K562 (cell line): ENCODE measurements at regions not wholly inside any gene's neighbourhood (a gene's known extent, or its start where the extent isn't known, plus 50 kb on each side); places are given as distances from the start of the nearest gene placed in this dataset.

Experiments used
- ARHGAP35 ChIP-seq: fragments of 450-650 bp; IDR thresholded peaks from 2 replicates; pipeline ENCODE4 v1.6.1; 2018; ENCODE audit not compliant: partially characterized antibody
- CREM ChIP-seq: IDR thresholded peaks from 2 replicates; pipeline ENCODE4 v1.6.1; 2014; ENCODE audit warnings: antibody characterized with exemption, low read depth
- FIP1L1 ChIP-seq: fragments of 200-400 bp; formaldehyde crosslinking; IDR thresholded peaks from 2 replicates; pipeline ENCODE4 v1.6.1; 2018; ENCODE audit warnings: mild to moderate bottlenecking, low read depth, low read length; ENCODE audit not compliant: poor library complexity, severe bottlenecking
- FOXM1 ChIP-seq, 2 experiments: fragments of 450-650 bp in 1 of 2; sonication (generic) in 1 of 2; formaldehyde crosslinking in 1 of 2; IDR thresholded peaks; 2 replicates each; pipeline versions ENCODE4 v1.6.1 to v1.9.0; 2017 to 2022; ENCODE audit warnings: low read depth in 2 of 2, mild to moderate bottlenecking in 2 of 2, missing genetic modification reagents in 1 of 2, moderate library complexity in 1 of 2
- HDGF ChIP-seq: fragments of 450-650 bp; IDR thresholded peaks from 2 replicates; pipeline ENCODE4 v1.6.1; 2016
- HINFP ChIP-seq: fragments of 450-650 bp; conservative IDR thresholded peaks from 2 replicates; pipeline ENCODE4 v1.6.1; 2016; ENCODE audit warnings: missing genetic modification characterization, low read depth, mild to moderate bottlenecking, control low read depth, missing compliant biosample characterization
- ID3 ChIP-seq, 2 experiments: fragments of 250-450 bp in 1 of 2; fragments of 450-650 bp in 1 of 2; sonication (Bioruptor Pico) in 1 of 2; IDR thresholded peaks; 2 replicates each; pipeline versions ENCODE4 v1.6.1 to v1.8.0; 2016 to 2021; ENCODE audit warnings: mild to moderate bottlenecking in 2 of 2, moderate library complexity in 2 of 2, missing compliant biosample characterization in 1 of 2, missing genetic modification characterization in 1 of 2
- MAZ ChIP-seq, 2 experiments: fragments of 450-650 bp in 1 of 2; sonication (generic) in 1 of 2; formaldehyde crosslinking; IDR thresholded peaks in 1 of 2; conservative IDR thresholded peaks in 1 of 2; 2 replicates each; pipeline versions ENCODE4 v1.4.0 to v1.5.0; 2020; ENCODE audit warnings: mild to moderate bottlenecking in 1 of 2, missing genetic modification reagents in 1 of 2
- SRF ChIP-seq, 2 experiments: fragments of 250-450, 450-650 bp in 1 of 2; sonication (Bioruptor Pico) in 1 of 2; sonication (generic) in 1 of 2; formaldehyde crosslinking; IDR thresholded peaks; 2 replicates each; pipeline versions ENCODE4 v1.5.0 to v1.5.1; 2020 to 2022; ENCODE audit warnings: mild to moderate bottlenecking in 1 of 2, missing genetic modification reagents in 1 of 2
- ZBTB7A ChIP-seq: IDR thresholded peaks from 2 replicates; pipeline ENCODE4 v1.6.1; 2011; ENCODE audit warnings: low read depth, mild to moderate bottlenecking, low read length, moderate library complexity, borderline replicate concordance; ENCODE audit not compliant: control insufficient read depth
- ZFX ChIP-seq: sonication (generic); formaldehyde crosslinking; IDR thresholded peaks from 2 replicates; pipeline ENCODE4 v1.8.0; 2022; ENCODE audit warnings: mild to moderate bottlenecking, missing genetic modification reagents, moderate library complexity
- ZNF699 ChIP-seq: fragments of 250-450 bp; sonication (Bioruptor Pico); IDR thresholded peaks from 2 replicates; pipeline ENCODE4 v1.8.0; 2021; ENCODE audit warnings: mild to moderate bottlenecking, moderate library complexity; ENCODE audit not compliant: insufficient replicate concordance
- TF ChIP-seq, protein P1 (sequence below), 2 experiments: fragments of 450-650 bp; IDR thresholded peaks; 2 replicates each; pipeline ENCODE4 v1.6.1; 2016; ENCODE audit warnings: mild to moderate bottlenecking in 2 of 2, borderline replicate concordance in 1 of 2, low read depth in 1 of 2, moderate library complexity in 1 of 2
- TF ChIP-seq, protein P2 (sequence below): fragments of 250-450 bp; sonication (Bioruptor Pico); IDR thresholded peaks from 2 replicates; pipeline ENCODE4 v1.8.0; 2022; ENCODE audit warnings: inconsistent platforms, mild to moderate bottlenecking, moderate library complexity, borderline replicate concordance

- no peak for TF ChIP-seq HINFP (tag)
- TF ChIP-seq, protein P1, sequence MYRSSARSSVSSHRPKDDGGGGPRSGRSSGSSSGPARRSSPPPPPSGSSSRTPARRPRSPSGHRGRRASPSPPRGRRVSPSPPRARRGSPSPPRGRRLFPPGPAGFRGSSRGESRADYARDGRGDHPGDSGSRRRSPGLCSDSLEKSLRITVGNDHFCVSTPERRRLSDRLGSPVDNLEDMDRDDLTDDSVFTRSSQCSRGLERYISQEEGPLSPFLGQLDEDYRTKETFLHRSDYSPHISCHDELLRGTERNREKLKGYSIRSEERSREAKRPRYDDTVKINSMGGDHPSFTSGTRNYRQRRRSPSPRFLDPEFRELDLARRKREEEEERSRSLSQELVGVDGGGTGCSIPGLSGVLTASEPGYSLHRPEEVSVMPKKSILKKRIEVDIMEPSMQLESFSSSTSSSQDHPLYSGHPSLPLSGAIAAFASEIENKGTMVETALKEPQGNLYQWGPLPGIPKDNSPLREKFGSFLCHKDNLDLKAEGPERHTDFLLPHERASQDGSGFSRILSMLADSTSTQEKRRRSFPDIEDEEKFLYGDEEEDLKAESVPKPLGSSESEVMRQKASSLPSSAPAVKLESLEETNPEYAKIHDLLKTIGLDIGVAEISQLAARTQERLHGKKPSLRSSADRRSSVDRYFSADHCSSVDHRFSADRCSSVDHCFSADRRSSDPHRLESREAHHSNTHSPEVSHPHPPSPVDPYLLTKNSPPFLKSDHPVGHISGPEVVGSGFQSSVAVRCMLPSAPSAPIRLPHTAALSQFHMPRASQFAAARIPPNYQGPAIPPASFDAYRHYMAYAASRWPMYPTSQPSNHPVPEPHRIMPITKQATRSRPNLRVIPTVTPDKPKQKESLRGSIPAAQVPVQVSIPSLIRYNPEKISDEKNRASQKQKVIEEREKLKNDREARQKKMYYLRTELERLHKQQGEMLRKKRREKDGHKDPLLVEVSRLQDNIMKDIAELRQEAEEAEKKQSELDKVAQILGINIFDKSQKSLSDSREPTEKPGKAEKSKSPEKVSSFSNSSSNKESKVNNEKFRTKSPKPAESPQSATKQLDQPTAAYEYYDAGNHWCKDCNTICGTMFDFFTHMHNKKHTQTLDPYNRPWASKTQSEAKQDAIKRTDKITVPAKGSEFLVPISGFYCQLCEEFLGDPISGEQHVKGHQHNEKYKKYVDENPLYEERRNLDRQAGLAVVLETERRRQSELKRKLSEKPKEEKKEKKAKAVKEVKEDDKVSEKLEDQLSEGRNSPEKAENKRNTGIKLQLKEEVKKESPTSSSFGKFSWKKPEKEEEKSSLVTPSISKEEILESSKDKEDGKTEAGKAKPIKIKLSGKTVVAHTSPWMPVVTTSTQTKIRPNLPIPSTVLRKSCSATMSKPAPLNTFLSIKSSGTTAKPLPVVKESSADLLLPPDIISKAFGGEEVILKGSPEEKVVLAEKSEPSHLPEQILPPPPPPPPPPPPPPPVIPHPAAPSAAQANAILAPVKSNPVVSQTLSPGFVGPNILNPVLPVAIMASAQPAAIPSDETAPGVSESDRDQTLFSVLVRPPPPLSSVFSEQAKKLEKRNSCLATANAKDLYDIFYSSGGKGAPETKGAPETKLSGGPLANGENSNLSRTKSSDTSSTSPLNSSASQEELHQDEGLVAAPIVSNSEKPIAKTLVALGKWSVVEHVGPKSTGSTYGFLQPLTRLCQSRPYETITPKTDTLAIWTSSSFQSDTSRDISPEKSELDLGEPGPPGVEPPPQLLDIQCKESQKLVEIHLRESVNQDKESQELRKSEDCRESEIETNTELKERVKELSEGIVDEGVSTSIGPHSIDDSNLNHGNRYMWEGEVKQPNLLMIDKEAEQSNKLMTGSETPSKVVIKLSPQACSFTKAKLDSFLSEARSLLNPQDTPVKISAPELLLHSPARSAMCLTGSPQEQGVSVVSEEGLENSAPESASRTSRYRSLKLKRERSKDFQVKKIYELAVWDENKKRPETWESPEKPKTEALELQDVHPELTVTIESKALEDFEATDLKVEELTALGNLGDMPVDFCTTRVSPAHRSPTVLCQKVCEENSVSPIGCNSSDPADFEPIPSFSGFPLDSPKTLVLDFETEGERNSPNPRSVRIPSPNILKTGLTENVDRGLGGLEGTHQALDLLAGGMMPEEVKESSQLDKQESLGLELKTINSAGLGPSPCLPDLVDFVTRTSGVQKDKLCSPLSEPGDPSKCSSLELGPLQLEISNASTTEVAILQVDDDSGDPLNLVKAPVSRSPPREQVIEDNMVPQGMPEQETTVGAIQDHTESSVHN (IDR thresholded peaks at IDR 0.05; ENCODE audit: borderline replicate concordance in 1 of 2, low read depth in 1 of 2), result no peak
- no peak for TF ChIP-seq FIP1L1
- TF ChIP-seq SRF (CRISPR knock-in tag; IDR thresholded peaks at IDR 0.05), result no peak
- no peak for TF ChIP-seq ZFX (CRISPR knock-in tag)
- TF ChIP-seq MAZ (CRISPR knock-in tag; conservative IDR thresholded peaks at IDR 0.05 in 1 of 2, IDR thresholded peaks at IDR 0.05 in 1 of 2), result no peak
- TF ChIP-seq HDGF, result no peak
- TF ChIP-seq ZNF699 (CRISPR knock-in tag), result no peak
- TF ChIP-seq ZBTB7A, result no peak
- TF ChIP-seq ARHGAP35, result no peak
- no peak for TF ChIP-seq FOXM1 (IDR thresholded peaks at IDR 0.05; ENCODE audit: low read depth)
- no peak for TF ChIP-seq FOXM1 (CRISPR knock-in tag; IDR thresholded peaks at IDR 0.05; ENCODE audit: low read depth)
- no peak for TF ChIP-seq ID3 (CRISPR knock-in tag; IDR thresholded peaks at IDR 0.05)
- no peak for TF ChIP-seq ID3 (tag; IDR thresholded peaks at IDR 0.05)
- no peak for TF ChIP-seq CREM
- TF ChIP-seq, protein P2, sequence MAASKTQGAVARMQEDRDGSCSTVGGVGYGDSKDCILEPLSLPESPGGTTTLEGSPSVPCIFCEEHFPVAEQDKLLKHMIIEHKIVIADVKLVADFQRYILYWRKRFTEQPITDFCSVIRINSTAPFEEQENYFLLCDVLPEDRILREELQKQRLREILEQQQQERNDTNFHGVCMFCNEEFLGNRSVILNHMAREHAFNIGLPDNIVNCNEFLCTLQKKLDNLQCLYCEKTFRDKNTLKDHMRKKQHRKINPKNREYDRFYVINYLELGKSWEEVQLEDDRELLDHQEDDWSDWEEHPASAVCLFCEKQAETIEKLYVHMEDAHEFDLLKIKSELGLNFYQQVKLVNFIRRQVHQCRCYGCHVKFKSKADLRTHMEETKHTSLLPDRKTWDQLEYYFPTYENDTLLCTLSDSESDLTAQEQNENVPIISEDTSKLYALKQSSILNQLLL (CRISPR knock-in tag), result no peak
Measured at GRCh38 chr2:125797192-125797591, 858.8 kb upstream of the GYPC start.
